Trophoblast cell (in vitro differentiated cells and primary cell): ENCODE measurements at regions not wholly inside any gene's neighbourhood (a gene's known extent, or its start where the extent isn't known, plus 50 kb on each side); places are given as distances from the start of the nearest gene placed in this dataset.
"Not testable (repeated sequence)": the region's sequence is repeated elsewhere in the genome, so short reads cannot be mapped to it uniquely, and the experiment has no call there.

Source experiments
- DNase-seq, 2 donors: peaks; one replicate each; pipeline ENCODE4 v3.0.0-alpha.2; 2016
- H2AFZ ChIP-seq: 2 replicates; pipeline ENCODE4 v1.6.1; 2013; ENCODE audit warnings: low read length, moderate library complexity, mild to moderate bottlenecking; ENCODE audit not compliant: insufficient read depth, poor library complexity
- H2AK5ac ChIP-seq: 2 replicates; pipeline ENCODE4 v1.6.1; 2013; ENCODE audit warnings: mild to moderate bottlenecking, low read length
- H2BK120ac ChIP-seq: 2 replicates; pipeline ENCODE4 v1.6.1; 2013; ENCODE audit warnings: low read length, mild to moderate bottlenecking, moderate library complexity; ENCODE audit not compliant: insufficient read depth, poor library complexity
- H2BK12ac ChIP-seq: 2 replicates; pipeline ENCODE4 v1.6.1; 2013; ENCODE audit warnings: mild to moderate bottlenecking, low read length, moderate library complexity
- H2BK5ac ChIP-seq: 2 replicates; pipeline ENCODE4 v1.6.1; 2013; ENCODE audit warnings: low read length, low read depth, moderate library complexity, mild to moderate bottlenecking; ENCODE audit not compliant: poor library complexity
- H3K14ac ChIP-seq: 2 replicates; pipeline ENCODE4 v1.6.1; 2013; ENCODE audit warnings: mild to moderate bottlenecking, low read length
- H3K18ac ChIP-seq: 2 replicates; pipeline ENCODE4 v1.6.1; 2013; ENCODE audit warnings: mild to moderate bottlenecking, low read length
- H3K23ac ChIP-seq: 2 replicates; pipeline ENCODE4 v1.6.1; 2013; ENCODE audit warnings: low read length
- H3K27ac ChIP-seq: 2 replicates; pipeline ENCODE4 v1.5.1; 2013; ENCODE audit warnings: low read depth, mild to moderate bottlenecking, inconsistent platforms, low read length, moderate library complexity
- H3K27me3 ChIP-seq: 2 replicates; pipeline ENCODE4 v1.6.1; 2013; ENCODE audit warnings: inconsistent platforms, mild to moderate bottlenecking, low read length, moderate library complexity; ENCODE audit not compliant: insufficient read depth
- H3K36me3 ChIP-seq, 2 experiments: 1 replicate in 1 of 2; 2 replicates in 1 of 2; pipeline ENCODE4 v1.6.1; 2013; ENCODE audit warnings: low read length in 2 of 2, mild to moderate bottlenecking in 2 of 2, moderate library complexity in 1 of 2; ENCODE audit not compliant: insufficient read depth in 2 of 2, control insufficient read depth in 1 of 2
- H3K4ac ChIP-seq: 2 replicates; pipeline ENCODE4 v1.6.1; 2013; ENCODE audit warnings: low read depth, mild to moderate bottlenecking, low read length, moderate library complexity
- H3K4me1 ChIP-seq, 2 experiments: 1 replicate in 1 of 2; 2 replicates in 1 of 2; pipeline ENCODE4 v1.6.1; 2013; ENCODE audit warnings: low read length in 2 of 2, mild to moderate bottlenecking in 2 of 2, moderate library complexity in 1 of 2; ENCODE audit not compliant: insufficient read depth in 2 of 2, control insufficient read depth in 1 of 2
- H3K4me2 ChIP-seq: 2 replicates; pipeline ENCODE4 v1.6.1; 2013; ENCODE audit warnings: inconsistent platforms, mild to moderate bottlenecking, low read length, moderate library complexity
- H3K4me3 ChIP-seq: 2 replicates; pipeline ENCODE4 v1.5.1; 2013; ENCODE audit warnings: mild to moderate bottlenecking, low read depth, low read length, inconsistent platforms
- H3K79me1 ChIP-seq: one replicate; pipeline ENCODE4 v1.6.1; 2013; ENCODE audit warnings: low read length
- H3K79me2 ChIP-seq: 2 replicates; pipeline ENCODE4 v1.6.1; 2013; ENCODE audit warnings: low read length, mild to moderate bottlenecking; ENCODE audit not compliant: control insufficient read depth, insufficient read depth, poor library complexity
- H3K9ac ChIP-seq: 2 replicates; pipeline ENCODE4 v1.6.1; 2013; ENCODE audit warnings: mild to moderate bottlenecking, low read length
- H3K9me3 ChIP-seq: 2 replicates; pipeline ENCODE4 v1.6.1; 2013; ENCODE audit warnings: low read depth, mild to moderate bottlenecking, control low read depth, inconsistent platforms, low read length; ENCODE audit not compliant: insufficient read depth
- H4K12ac ChIP-seq: 2 replicates; pipeline ENCODE4 v1.6.1; 2013; ENCODE audit warnings: low read depth, mild to moderate bottlenecking, low read length, moderate library complexity
- H4K8ac ChIP-seq: 2 replicates; pipeline ENCODE4 v1.6.1; 2013; ENCODE audit warnings: low read depth, mild to moderate bottlenecking, low read length, moderate library complexity
- H4K91ac ChIP-seq: one replicate; pipeline ENCODE4 v1.6.1; 2013; ENCODE audit warnings: low read depth, mild to moderate bottlenecking, low read length, moderate library complexity
- WGBS: extraction: QIAGEN DNeasy Blood & Tissue Kit; methylation state at CpG from one replicate; pipeline ENCODE4 v1.1.7; 2013; ENCODE audit warnings: missing lambda C conversion rate; ENCODE audit not compliant: insufficient read length, insufficient coverage; ENCODE audit errors: extremely low coverage; 5-methylcytosine and 5-hydroxymethylcytosine counted together

DNA sequence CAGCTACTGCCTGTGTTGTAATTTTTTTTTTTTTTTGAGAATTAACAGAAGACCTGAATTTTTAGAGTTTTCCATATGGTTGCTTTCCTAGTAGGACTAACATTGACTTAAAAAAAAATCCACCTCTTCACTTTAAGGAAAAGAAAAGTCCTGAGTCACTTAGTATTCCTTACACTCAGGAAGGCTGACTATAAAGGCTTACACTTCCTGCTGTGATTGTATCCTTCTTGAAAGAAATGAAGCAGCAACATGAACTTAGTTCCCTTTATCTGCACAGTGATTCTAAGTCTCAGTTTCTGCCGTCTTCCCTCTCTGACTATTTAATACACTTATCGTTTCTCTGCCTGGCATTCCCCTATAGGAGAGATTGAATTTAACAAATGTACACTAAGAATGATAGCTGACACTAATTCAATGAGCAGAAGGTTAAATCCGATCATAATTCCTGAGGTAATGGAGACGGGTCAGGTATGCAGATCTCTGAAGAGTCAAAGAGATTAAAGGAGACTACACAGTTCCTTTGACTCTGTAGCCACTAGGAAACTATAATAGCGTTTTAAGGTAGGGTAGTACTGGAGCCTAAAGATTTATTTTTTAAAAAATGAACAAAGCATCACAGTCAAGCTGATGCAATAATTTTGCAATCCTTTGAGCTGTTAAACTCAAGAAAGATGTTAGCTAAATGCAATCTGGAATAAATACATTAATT is 185.1 kb upstream of the ELAVL2 start:
- H4K8ac ChIP-seq, result no peak overlapping the region
- no peaks in the 10 kb centered on the region for H3K9me3 ChIP-seq
- no peak for DNase-seq

DNA sequence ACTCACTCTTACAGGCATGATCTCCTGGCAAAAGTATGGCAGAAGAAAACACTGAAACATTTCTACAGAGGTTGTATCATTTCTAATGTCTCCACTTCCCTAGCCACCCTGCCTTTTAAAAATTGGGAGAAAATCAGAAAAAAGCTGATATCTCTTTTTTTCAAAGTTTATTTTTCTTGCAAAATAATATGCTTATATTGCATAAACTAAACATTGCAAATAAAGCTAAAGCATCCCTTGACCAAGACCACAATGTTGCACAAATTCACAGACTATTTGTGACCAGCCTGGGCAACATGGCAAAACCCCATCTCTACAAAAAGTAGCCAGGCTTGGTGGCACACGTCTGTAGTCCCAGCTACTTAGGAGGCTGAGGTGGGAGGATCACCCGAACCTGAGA is 183.3 kb upstream of the ELAVL2 start:
- no peaks in the 10 kb centered on the region for H3K27me3 ChIP-seq
- no peak overlapping the region for H4K8ac ChIP-seq
- no peak overlapping the region for H4K91ac ChIP-seq
- H3K14ac ChIP-seq, result no peak overlapping the region
- H3K4ac ChIP-seq, result no peak overlapping the region
- no peaks in the 10 kb centered on the region for H3K9me3 ChIP-seq
- no peak overlapping the region for H3K4me3 ChIP-seq
- H3K23ac ChIP-seq, result no peak overlapping the region
- no peak for DNase-seq
- no peak overlapping the region for H2AK5ac ChIP-seq
- H3K36me3 ChIP-seq, result no peaks in the 10 kb centered on the region
- no CpG with 5 or more reads among the region's 2 CpGs for WGBS
- H3K79me2 ChIP-seq, result no peaks in the 10 kb centered on the region
- H3K18ac ChIP-seq, result no peak overlapping the region
- H2BK120ac ChIP-seq, result no peak overlapping the region
- no peak overlapping the region for H4K12ac ChIP-seq
- H3K4me2 ChIP-seq, result no peak overlapping the region
- H3K9ac ChIP-seq, result no peak overlapping the region
- no peak overlapping the region for H2BK12ac ChIP-seq
- H3K79me1 ChIP-seq, result no peaks in the 10 kb centered on the region
- no peak overlapping the region for H3K27ac ChIP-seq
- H3K4me1 ChIP-seq, result no peaks in the 10 kb centered on the region
- no peak overlapping the region for H2AFZ ChIP-seq
- H2BK5ac ChIP-seq, result no peak overlapping the region

More for the DNA sequence above, 185.1 kb upstream of the ELAVL2 start:
- Histone ChIP-seq H4K91ac (no peak overlapping the region), H3K27me3 (no peaks in the 10 kb centered on the region), H2BK5ac (no peak overlapping the region), H3K27ac (no peak overlapping the region), H3K14ac (no peak overlapping the region), H2AK5ac (no peak overlapping the region), H2AFZ (no peak overlapping the region), H4K12ac (no peak overlapping the region), H3K36me3 (no peaks in the 10 kb centered on the region), H2BK120ac (no peak overlapping the region), H3K79me2 (no peaks in the 10 kb centered on the region), H3K23ac (no peak overlapping the region), H3K4ac (no peak overlapping the region), H3K9ac (no peak overlapping the region), H3K79me1 (no peaks in the 10 kb centered on the region), H3K4me3 (no peak overlapping the region), H3K4me2 (no peak overlapping the region), H3K18ac (no peak overlapping the region), H3K4me1 (no peaks in the 10 kb centered on the region), H2BK12ac (no peak overlapping the region)
- WGBS, result no CpG with 5 or more reads among the region's 5 CpGs

DNA sequence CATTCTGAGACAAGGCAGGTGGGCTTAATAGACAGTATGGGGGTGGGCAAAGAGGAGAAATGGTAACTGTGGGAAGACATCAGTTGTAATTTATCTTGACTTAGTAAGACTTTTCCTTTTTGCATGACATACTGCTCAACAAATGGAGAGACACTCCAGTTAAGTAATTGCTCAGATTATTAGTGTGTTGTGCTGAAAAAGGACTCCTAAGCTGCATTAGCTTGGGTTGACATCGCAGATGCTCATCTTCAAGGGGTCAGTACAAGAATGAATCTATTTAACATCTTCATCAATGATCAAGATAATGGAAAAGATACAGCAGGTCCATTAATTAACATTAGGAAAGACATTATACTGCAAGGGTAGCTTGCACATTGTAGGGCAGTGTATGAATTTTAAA is 181.1 kb upstream of the ELAVL2 start:
- Histone ChIP-seq H2AK5ac (no peak overlapping the region), H3K9me3 (no peaks in the 10 kb centered on the region), H2BK120ac (no peak overlapping the region), H3K27ac (no peak overlapping the region), H4K12ac (no peak overlapping the region), H4K91ac (no peak overlapping the region), H3K79me1 (no peaks in the 10 kb centered on the region), H3K18ac (no peak overlapping the region), H2AFZ (no peak overlapping the region), H3K79me2 (no peaks in the 10 kb centered on the region), H2BK12ac (no peak overlapping the region), H3K36me3 (no peaks in the 10 kb centered on the region), H2BK5ac (no peak overlapping the region), H3K4me3 (no peak overlapping the region), H3K23ac (no peak overlapping the region), H3K27me3 (no peaks in the 10 kb centered on the region), H3K9ac (no peak overlapping the region), H3K4ac (no peak overlapping the region), H3K4me2 (no peak overlapping the region), H3K4me1 (no peaks in the 10 kb centered on the region), H3K14ac (no peak overlapping the region), H4K8ac (no peak overlapping the region)
- whole genome bisulfite sequencing, result no CpG with 5 or more reads among the region's 1 CpG
- no peak for DNase-seq

DNA sequence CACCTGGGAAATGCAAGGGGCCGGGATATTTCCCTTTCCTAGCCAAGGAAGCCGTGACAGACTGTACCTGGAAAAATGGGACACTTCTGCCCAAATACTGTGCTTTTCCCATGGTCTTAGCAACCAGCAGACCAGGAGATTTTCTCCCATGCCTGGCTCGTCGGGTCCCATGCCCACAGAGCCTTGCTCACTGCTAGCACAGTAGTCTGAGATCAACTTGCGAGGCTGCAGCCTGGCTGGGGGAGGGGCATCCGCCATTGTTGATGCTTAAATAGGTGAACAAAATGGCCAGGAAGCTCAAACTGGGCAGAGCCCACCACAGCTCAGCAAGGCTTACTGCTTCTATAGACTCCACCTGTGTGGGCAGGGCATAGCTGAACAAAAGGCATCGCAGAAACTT is 165.8 kb upstream of the ELAVL2 start:
- not testable (repeated sequence) for DNase-seq, H3K79me2 ChIP-seq, H3K79me1 ChIP-seq, H3K14ac ChIP-seq, H3K9me3 ChIP-seq, H3K4me2 ChIP-seq, H2AFZ ChIP-seq, H4K8ac ChIP-seq, H3K36me3 ChIP-seq, H3K27ac ChIP-seq, H2AK5ac ChIP-seq, H2BK120ac ChIP-seq, H3K4ac ChIP-seq, H4K91ac ChIP-seq, H4K12ac ChIP-seq, H3K4me3 ChIP-seq, H3K27me3 ChIP-seq, H2BK12ac ChIP-seq, H3K18ac ChIP-seq, H2BK5ac ChIP-seq, H3K23ac ChIP-seq, H3K4me1 ChIP-seq, H3K9ac ChIP-seq
- WGBS, result no CpG with 5 or more reads among the region's 7 CpGs
